ENCODE measurements at regions not wholly inside any gene's neighbourhood (a gene's known extent, or its start where the extent isn't known, plus 50 kb on each side); places are given as distances from the start of the nearest gene placed in this dataset.
A peak's percentile ranks its signal among the peaks of the same experiment; 100 is the strongest.
"Not testable (repeated sequence)": the region's sequence is repeated elsewhere in the genome, so short reads cannot be mapped to it uniquely, and the experiment has no call there.

GRCh38 chr7:35900651-35901050 lies 99.8 kb downstream of the SEPTIN7 start:
- H3K9me3 ChIP-seq, result no peaks in the 10 kb centered on the region
- DNase-seq, result no peak
- H3K36me3 ChIP-seq, result peaks cover 0 to 73% (median 0%) of the 10 kb centered on the region in 3 donors
- no peak overlapping the region for H3K27ac ChIP-seq
- H3K4me3 ChIP-seq, result no peak overlapping the region
- no peak for TF ChIP-seq POLR2A (IDR thresholded peaks at IDR 0.05)
- TF ChIP-seq CTCF (IDR thresholded peaks at IDR 0.05), result no peak
- no peaks in the 10 kb centered on the region for H3K4me1 ChIP-seq
- no peaks in the 10 kb centered on the region for H3K27me3 ChIP-seq

DNA sequence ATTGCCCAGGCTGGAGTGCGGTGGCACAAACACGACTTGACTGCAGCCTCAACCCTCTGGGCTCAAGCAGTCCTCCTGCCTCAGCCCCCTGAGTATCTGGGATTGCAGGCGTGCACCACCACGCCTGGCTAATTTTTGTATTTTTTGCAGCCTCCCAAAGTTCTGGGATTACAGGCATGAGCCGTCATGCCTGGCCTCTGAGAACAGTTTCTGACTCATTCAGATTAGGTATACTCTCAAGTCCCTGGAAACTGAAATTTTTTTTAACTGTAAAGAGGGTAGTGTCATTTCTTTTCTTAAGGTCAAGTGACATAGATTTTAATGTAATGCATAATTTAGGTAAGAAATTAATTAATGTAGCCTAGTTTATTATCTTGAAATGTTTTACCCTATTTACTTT lies 104.7 kb downstream of the SEPTIN7 start:
- H3K27me3 ChIP-seq, result no peaks in the 10 kb centered on the region
- no peak overlapping the region for H3K27ac ChIP-seq
- H3K9me3 ChIP-seq, result no peaks in the 10 kb centered on the region
- H3K4me3 ChIP-seq, result no peak overlapping the region
- TF ChIP-seq CTCF (IDR thresholded peaks at IDR 0.05) (no peak), POLR2A (IDR thresholded peaks at IDR 0.05) (no peak)
- DNase-seq, result no peak
- no peaks in the 10 kb centered on the region for H3K4me1 ChIP-seq
- peaks cover 0 to 45% (median 0%) of the 10 kb centered on the region in 3 donors for H3K36me3 ChIP-seq

DNA sequence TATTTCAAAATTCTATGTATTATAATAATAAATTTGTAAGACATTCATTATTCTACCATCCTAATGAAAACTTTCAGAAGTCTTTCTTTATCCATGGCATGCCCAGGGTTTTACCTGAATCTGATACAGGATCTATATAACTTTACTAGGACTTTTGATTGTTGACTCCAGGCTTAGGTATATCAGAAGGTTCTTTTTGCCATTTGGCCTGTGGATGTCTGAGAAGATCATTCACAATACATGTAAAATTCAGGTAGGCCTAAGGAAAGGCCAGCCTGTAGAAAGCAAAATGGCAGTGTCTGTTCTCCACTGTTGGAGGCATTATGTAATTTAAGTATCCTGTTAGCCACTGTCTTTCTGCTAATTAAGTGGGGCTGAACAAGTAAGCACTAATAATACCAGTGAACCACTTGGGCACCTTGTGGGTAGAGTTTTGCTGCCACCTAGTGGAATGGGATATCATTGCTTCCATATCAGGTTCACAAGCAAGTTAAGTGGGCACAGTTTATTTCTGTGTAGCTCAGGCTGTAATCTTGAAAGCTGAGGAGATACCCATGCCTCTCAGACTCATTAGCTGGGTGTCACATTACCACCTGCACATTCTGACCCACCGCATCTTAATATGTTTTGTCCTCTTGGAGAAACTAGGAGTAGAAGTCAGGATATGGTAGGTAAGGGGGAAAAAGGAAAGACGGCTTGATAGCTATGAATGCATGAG lies 105.5 kb downstream of the SEPTIN7 start:
- Histone ChIP-seq H3K27ac (no peak overlapping the region), H3K4me3 (no peak overlapping the region), H3K4me1 (no peaks in the 10 kb centered on the region), H3K27me3 (no peaks in the 10 kb centered on the region), H3K36me3 (peaks cover 0 to 39% (median 0%) of the 10 kb centered on the region in 3 donors), H3K9me3 (no peaks in the 10 kb centered on the region)
- peak; percentile 68 to 97 (median 95) for TF ChIP-seq CTCF (IDR thresholded peaks at IDR 0.05)
- TF ChIP-seq POLR2A (IDR thresholded peaks at IDR 0.05), result no peak
- peak in 2 of 3 donors; percentile 52 to 81 for DNase-seq

GRCh38 chr7:35908331-35909216 lies 107.7 kb downstream of the SEPTIN7 start:
- Histone ChIP-seq H3K4me1 (no peaks in the 10 kb centered on the region), H3K27me3 (no peaks in the 10 kb centered on the region), H3K9me3 (no peaks in the 10 kb centered on the region), H3K36me3 (peaks cover 0 to 26% (median 0%) of the 10 kb centered on the region in 3 donors), H3K4me3 (no peak overlapping the region), H3K27ac (no peak overlapping the region)
- DNase-seq, result no peak
- no peak for TF ChIP-seq POLR2A (IDR thresholded peaks at IDR 0.05)

- no peak overlapping the region for H3K4me3 ChIP-seq
- DNase-seq, result no peak
- H3K4me1 ChIP-seq, result no peaks in the 10 kb centered on the region
- no peaks in the 10 kb centered on the region for H3K9me3 ChIP-seq
- H3K27ac ChIP-seq, result no peak overlapping the region
- TF ChIP-seq POLR2A (IDR thresholded peaks at IDR 0.05) (no peak), CTCF (IDR thresholded peaks at IDR 0.05) (no peak)
- H3K27me3 ChIP-seq, result no peaks in the 10 kb centered on the region
- peaks cover 0 to 12% (median 0%) of the 10 kb centered on the region in 3 donors for H3K36me3 ChIP-seq
Measured at GRCh38 chr7:35909870-35910357, 109.1 kb downstream of the SEPTIN7 start.

GRCh38 chr7:35910621-35911020 lies 109.8 kb downstream of the SEPTIN7 start:
- not testable (repeated sequence) for H3K9me3 ChIP-seq, H3K4me3 ChIP-seq, H3K4me1 ChIP-seq, DNase-seq, H3K36me3 ChIP-seq, H3K27ac ChIP-seq, H3K27me3 ChIP-seq

DNA sequence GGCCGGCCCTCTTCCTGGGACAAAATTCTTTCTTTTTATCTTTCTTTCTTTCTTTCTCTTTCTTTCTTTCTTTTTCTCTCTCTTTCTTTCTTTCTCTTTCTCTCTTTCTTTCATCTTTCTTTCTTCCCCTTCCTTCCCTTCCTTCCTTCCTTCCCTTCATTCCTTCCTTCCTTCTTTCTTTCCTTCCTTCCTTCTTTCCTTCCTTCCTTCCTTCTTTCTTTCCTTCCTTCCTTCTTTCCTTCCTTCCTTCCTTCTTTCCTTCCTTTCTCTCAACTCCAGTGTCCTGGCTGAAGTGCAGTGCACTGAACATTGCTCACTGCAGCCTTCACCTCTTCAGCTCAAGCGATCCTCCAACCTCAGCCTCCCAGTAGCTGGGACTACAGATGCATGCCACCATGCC lies 112.5 kb downstream of the SEPTIN7 start:
- DNase-seq, H3K9me3 ChIP-seq, H3K4me1 ChIP-seq, H3K27ac ChIP-seq, H3K27me3 ChIP-seq, H3K36me3 ChIP-seq, H3K4me3 ChIP-seq: not testable (repeated sequence)

- not testable (repeated sequence) for H3K36me3 ChIP-seq, H3K9me3 ChIP-seq
Measured at GRCh38 chr7:35914214-35914613, 113.4 kb downstream of the SEPTIN7 start.

GRCh38 chr7:35915247-35915955 lies 114.5 kb downstream of the SEPTIN7 start:
- H3K27ac ChIP-seq, H3K4me1 ChIP-seq, H3K36me3 ChIP-seq, H3K9me3 ChIP-seq, DNase-seq, H3K27me3 ChIP-seq, H3K4me3 ChIP-seq: not testable (repeated sequence)

More at GRCh38 chr7:35914214-35914613, 113.4 kb downstream of the SEPTIN7 start:
- DNase-seq, H3K4me1 ChIP-seq, H3K4me3 ChIP-seq, H3K27ac ChIP-seq, H3K27me3 ChIP-seq: not testable (repeated sequence)

Measured in Peyer's patch (tissue), 4 donors.